Bronchial epithelial cell (primary cell): ENCODE measurements at regions not wholly inside any gene's neighbourhood (a gene's known extent, or its start where the extent isn't known, plus 50 kb on each side); places are given as distances from the start of the nearest gene placed in this dataset.
A peak's percentile ranks its signal among the peaks of the same experiment; 100 is the strongest.

Experiments
- DNase-seq: peaks from one replicate; pipeline ENCODE4 v3.0.0-alpha.2; 2010; ENCODE audit warnings: low read depth
- FAIRE-seq: peaks from 2 replicates; lab custom pipeline; 2011; peaks lifted over from hg19 to GRCh38; lab: Jason Lieb, UNC
- H3K27me3 ChIP-seq: 2 replicates; pipeline ENCODE4 v1.5.1; 2011; ENCODE audit warnings: low read length; ENCODE audit not compliant: control insufficient read depth, insufficient read depth
- H3K36me3 ChIP-seq: 2 replicates; pipeline ENCODE4 v1.5.1; 2011; ENCODE audit warnings: low read length; ENCODE audit not compliant: control insufficient read depth, insufficient read depth
- H3K4me3 ChIP-seq: 2 replicates; pipeline ENCODE4 v1.5.1; 2011; ENCODE audit warnings: mild to moderate bottlenecking, low read depth, low read length, control low read depth
- CTCF ChIP-seq: IDR thresholded peaks from 2 replicates; pipeline ENCODE4 v1.5.1; 2011; ENCODE audit warnings: mild to moderate bottlenecking, moderate library complexity, low read length, control low read depth, inconsistent platforms; ENCODE audit not compliant: insufficient read depth, severe bottlenecking

- Histone ChIP-seq H3K27me3 (no peaks in the 10 kb centered on the region), H3K4me3 (no peak overlapping the region), H3K36me3 (no peaks in the 10 kb centered on the region)
- TF ChIP-seq CTCF = no peak
- no peak for DNase-seq
- FAIRE-seq = no peak
These were observed 421.5 kb downstream of the PTPRU start for GRCh38 chr1:29657816-29658215.

GRCh38 chr1:29655945-29656850 lies 419.9 kb downstream of the PTPRU start:
- Histone ChIP-seq H3K36me3 (no peaks in the 10 kb centered on the region), H3K4me3 (no peak overlapping the region), H3K27me3 (no peaks in the 10 kb centered on the region)
- DNase-seq (no peak), FAIRE-seq (no peak)
- peak; percentile 26 for TF ChIP-seq CTCF

GRCh38 chr1:29655145-29655544 lies 418.8 kb downstream of the PTPRU start:
- DNase-seq (no peak), FAIRE-seq (peak; percentile 18)
- H3K4me3 ChIP-seq = no peak overlapping the region
- H3K27me3 ChIP-seq = no peaks in the 10 kb centered on the region
- no peaks in the 10 kb centered on the region for H3K36me3 ChIP-seq
- TF ChIP-seq CTCF = no peak

- no peak for DNase-seq
- Histone ChIP-seq H3K27me3 (no peaks in the 10 kb centered on the region), H3K36me3 (no peaks in the 10 kb centered on the region), H3K4me3 (no peak overlapping the region)
- TF ChIP-seq CTCF = no peak
- no peak for FAIRE-seq
These were observed 417.6 kb downstream of the PTPRU start for GRCh38 chr1:29653886-29654450.

GRCh38 chr1:29653034-29653810 lies 416.9 kb downstream of the PTPRU start:
- no peaks in the 10 kb centered on the region for H3K27me3 ChIP-seq
- H3K36me3 ChIP-seq = no peaks in the 10 kb centered on the region
- TF ChIP-seq CTCF = no peak
- DNase-seq (no peak), FAIRE-seq (no peak)
- no peak overlapping the region for H3K4me3 ChIP-seq
